H4 (cell line): ENCODE measurements at regions not wholly inside any gene's neighbourhood (a gene's known extent, or its start where the extent isn't known, plus 50 kb on each side); places are given as distances from the start of the nearest gene placed in this dataset.

ENCODE experiments used
- DNase-seq: peaks from one replicate; pipeline ENCODE4 v3.0.0-alpha.2; 2015; ENCODE audit warnings: low spot score

DNA sequence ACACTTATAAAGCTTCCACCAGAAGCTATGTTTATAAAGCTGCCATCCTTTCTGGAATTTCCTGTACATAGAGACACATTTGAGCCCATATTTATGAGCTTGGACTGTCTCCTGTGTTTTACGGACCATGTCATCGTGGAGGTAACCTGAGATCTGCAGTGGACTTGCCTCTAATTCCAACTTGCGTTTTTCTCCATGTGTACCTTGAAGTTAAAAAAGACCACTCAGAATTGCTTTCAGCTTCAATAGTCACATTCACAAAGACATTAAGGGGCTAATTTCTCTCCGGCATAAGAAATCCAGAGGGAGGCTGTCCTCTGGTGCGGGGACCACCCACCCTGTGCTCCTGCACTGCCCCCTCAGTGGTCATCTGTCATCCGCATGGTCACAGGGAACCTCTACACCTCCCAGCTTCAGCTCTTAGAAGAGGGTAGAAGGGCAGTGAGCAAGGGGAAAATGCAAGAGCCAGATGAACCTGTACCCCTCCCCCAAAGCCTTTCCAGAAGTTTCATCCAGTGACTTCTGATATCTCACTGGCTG lies 521.4 kb upstream of the CAMK1G start:
- DNase-seq: no peak

- DNase-seq: no peak
These were observed 520.7 kb upstream of the CAMK1G start for GRCh38 chr1:209062863-209063262.

GRCh38 chr1:209063767-209064659 lies 519.5 kb upstream of the CAMK1G start:
- no peak for DNase-seq

- DNase-seq: no peak
These were observed 518.4 kb upstream of the CAMK1G start for GRCh38 chr1:209064850-209065706.

GRCh38 chr1:209072481-209072880 lies 511.0 kb upstream of the CAMK1G start:
- no peak for DNase-seq

DNA sequence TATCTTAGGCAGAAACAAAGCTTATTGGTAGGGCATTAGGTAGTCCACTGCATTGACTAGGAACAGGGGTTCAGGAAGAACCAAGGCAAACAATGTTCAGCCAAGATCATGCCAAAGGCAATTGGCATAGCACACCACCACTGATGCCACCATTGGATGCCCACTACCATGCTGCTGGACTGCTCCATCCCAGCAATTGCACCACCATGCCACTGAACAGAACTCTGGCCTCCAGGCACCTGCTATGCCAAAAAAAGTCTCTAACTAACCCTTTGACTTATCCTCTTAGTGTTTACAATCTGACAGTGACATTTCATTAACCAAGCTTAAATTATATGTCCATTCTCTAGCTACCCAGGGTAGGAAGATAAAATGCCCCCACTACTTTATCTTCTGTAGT lies 509.6 kb upstream of the CAMK1G start:
- DNase-seq: no peak

DNA sequence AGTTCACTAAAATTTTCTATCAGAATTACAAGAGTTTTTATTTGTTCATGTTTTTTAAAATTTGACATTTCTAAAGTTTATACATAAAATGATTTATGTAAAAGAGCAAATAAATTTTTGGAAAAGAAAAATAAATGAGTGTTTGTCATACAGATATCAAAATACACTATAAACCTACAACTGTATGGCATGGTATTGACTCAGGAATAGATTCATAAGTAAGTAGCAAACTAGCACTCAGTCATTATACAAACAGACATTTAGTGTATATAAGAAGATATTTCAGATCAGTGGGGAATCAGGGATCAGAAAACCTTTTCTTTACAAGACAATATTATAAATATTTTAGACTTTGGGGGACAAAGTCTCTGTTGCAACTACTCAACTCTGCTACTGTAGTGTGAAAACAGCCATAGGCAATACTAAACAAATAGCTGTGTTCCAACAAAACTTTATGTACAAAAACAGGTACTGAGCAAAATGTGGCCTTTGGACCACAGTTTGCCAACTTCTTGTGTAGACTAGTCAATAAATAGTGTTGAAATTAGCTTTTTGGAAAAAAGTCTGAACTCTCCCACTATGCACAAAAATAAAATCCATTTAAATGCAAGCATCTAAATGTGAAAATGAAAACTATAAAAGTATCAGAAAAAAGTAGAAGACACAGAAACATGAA lies 508.8 kb upstream of the CAMK1G start:
- no peak for DNase-seq

- peak; percentile 14 for DNase-seq
These were observed 506.8 kb upstream of the CAMK1G start for GRCh38 chr1:209076688-209077087.

- peak; percentile 41 for DNase-seq
These were observed 503.2 kb upstream of the CAMK1G start for GRCh38 chr1:209080170-209080781.

GRCh38 chr1:209086486-209087192 lies 496.9 kb upstream of the CAMK1G start:
- no peak for DNase-seq

DNA sequence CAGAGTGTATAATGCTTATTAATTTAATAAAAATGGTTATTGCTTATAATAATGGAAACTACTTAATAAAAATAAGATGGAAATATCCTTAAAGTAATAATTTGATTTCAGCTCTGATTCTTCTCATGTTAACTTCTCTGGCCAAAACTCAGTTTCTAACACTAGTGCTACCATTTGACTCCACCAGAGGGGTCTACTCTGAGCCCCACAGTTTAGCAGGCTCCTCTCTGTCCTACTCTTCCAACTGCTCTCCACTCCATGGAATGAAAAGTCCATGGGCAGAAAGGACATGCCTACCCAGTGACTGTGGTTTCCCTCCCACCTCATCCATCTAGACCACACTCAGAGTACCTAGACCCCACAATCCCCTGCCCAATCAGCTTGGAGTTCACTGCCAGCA lies 489.1 kb upstream of the CAMK1G start:
- no peak for DNase-seq

- DNase-seq: peak; percentile 25
These were observed 487.6 kb upstream of the CAMK1G start for GRCh38 chr1:209095627-209096595.

DNA sequence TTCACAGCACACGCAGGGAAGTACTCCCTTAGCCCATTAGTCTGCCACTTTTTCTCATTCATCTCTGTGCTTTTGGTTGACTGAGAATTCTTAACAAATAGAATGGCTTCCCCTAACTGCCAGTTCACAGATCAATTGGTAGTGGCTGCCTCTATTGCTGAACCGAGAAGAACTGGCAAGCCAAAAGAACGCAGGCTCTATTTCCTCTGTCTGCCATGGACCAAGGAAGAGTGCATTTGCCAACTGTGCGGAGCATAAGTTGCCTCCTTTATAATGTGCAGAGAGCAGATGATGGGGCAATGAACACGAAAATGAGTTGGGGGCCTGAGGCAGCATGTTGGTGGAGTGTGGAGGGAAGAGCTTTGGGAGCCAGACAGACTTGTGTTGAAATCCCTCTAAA lies 483.1 kb upstream of the CAMK1G start:
- no peak for DNase-seq

DNA sequence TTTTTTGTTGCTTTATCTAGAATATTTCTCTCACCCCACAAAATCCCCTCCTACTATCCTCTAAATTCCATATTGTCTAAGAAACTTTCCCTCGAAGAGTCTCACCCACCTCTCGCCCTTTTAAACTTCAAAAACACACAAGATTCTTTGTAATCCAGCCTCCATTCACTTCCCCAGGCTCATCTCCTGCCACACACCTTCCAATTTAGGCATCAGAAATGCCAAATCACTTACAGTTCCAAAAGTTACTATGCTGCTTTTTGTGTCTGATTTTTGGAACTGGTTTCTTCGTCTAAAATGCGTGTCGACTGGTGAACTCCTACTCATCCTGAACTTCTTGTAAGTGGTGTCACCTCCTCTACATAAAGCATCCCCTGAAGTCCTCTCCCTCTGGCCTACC lies 482.4 kb upstream of the CAMK1G start:
- no peak for DNase-seq

DNA sequence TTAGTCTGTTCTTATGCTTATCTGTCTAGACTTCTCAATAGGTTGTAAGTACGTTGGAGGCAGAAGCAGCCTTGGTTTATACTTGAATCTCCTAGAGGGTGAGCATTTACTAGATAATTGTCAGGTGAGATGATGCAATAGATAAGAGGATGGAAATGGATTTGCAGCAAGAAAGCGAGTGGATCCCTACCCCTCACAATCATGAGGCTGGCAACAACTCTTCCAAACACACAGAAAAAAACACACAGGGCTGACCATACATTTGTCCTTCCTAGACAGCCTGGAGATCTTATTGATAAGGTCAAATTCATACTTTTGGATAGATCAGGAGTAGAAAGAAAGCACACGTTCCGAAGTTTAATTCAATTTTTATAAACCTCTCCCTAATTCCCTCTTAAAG lies 481.4 kb upstream of the CAMK1G start:
- DNase-seq: no peak

- DNase-seq: no peak
These were observed 481.0 kb upstream of the CAMK1G start for GRCh38 chr1:209102531-209102930.

- DNase-seq: no peak
These were observed 480.4 kb upstream of the CAMK1G start for GRCh38 chr1:209103092-209103491.

DNA sequence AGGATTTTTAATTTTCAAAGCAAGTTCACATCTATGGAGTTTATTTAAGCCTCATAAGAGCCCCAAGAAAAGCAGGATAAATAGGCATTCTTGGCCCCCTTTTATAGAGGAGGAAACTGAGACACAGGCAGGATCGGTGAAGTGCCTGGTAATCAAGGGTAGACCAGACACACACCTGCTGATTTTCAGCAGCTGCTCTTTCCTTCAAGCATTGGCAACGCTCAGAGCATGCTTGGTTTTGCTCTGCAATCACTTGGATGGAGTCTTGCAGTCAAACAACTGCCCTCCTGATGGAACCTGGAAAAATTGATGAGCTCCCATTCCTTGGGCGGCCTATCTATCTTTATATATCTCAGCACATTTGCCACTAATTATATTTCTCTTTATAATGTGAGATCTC lies 478.9 kb upstream of the CAMK1G start:
- DNase-seq: no peak

DNA sequence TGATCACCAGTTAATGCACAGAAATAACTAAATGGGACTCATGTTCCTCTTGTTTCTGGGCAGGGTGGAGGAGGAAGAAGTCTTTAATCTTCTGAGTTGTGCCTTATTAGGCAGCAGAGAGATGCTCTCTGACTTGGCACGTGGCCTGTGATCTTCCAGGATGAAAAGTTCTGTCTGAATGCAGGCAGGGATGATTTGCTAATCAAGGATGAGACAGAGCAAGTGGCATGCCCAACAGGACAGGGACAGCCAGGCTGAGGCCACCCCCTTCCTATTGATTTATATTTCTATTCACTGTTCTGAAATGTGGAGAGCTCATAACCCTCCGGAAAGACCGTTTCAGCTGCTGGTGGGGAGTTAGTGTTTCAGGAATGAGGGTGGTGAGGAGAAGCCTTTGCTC lies 477.8 kb upstream of the CAMK1G start:
- DNase-seq: no peak

DNA sequence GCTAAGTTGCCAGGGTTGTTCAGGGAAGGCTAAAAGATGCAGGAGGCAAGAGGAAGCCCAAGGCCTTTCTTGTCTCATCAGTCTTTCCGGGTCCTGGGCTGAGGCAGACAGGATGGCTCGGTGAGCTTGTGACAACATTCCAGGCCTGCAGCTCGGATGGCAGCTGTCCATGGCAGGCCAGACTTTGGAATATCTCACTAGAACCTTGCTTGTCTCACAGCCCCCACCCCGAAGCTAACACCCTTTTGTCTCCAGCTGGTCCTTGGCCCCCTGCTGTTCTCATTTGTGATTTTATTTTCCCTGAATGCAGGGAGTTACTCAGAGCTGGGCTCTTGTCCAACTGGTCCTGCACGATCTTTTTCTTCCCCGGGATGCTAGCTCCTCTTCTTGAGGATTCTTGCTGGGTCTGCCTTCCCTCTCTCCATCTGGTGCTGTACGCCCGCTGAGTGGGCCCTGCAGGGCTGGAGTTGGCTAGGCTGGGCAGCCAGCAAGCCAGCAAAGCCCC lies 477.2 kb upstream of the CAMK1G start:
- DNase-seq: peak; percentile 55
